ENCODE measurements at regions not wholly inside any gene's neighbourhood (a gene's known extent, or its start where the extent isn't known, plus 50 kb on each side); places are given as distances from the start of the nearest gene placed in this dataset.

DNA sequence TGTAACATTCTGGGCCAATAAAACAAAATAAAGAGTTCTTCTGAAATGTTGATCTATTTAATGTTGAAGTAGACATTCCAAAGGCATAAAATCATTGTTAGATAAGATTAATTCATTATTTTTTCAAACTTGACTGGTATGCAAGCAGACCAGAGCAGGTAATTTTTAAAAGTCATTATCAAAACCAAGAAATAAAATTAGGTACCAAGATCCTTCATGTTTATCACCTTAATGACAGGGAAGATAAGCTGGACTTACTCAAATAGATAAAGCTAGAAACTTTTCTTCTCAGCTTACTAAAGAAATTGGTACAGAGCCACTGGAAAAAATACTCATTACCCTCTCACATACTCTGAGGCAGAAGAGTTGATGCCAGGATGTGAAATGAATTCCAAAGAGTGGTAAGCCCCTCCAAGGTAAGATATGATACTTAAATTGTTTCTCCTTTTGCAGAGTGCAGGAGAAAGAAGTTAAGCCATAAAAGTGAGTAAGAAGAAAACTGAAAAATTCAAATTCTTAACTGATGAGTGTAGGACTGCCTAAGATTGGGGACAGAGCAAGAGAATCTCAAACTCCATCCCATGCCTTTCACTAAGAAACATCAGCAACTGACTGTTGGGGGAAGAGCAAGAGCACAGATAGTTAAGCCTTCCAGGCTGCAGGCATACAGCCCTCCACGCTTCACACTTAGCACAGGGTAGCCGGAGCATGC is 111.9 kb downstream of the SLC41A2 start:
- DNase-seq (ENCODE audit: low read depth, low spot score), result no peak
- H3K4me3 ChIP-seq (replicated peaks in 1 of 3; ENCODE audit: insufficient read depth in 1 of 3, low read depth in 1 of 3, low read length in 3 of 3), result no peak overlapping the region
- no peak for TF ChIP-seq JUN (IDR thresholded peaks at IDR 0.05; ENCODE audit: borderline replicate concordance, insufficient read depth, insufficient read length, low read depth)
- TF ChIP-seq POLR2AphosphoS5 (IDR thresholded peaks at IDR 0.05; ENCODE audit: insufficient read depth, low read depth, low read length), result no peak
- TF ChIP-seq, protein P1, sequence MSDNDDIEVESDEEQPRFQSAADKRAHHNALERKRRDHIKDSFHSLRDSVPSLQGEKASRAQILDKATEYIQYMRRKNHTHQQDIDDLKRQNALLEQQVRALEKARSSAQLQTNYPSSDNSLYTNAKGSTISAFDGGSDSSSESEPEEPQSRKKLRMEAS (IDR thresholded peaks at IDR 0.05; ENCODE audit: insufficient read depth, insufficient read length), result no peak
- no peak for TF ChIP-seq MYC (IDR thresholded peaks at IDR 0.05; ENCODE audit: low read depth, low read length)
- TF ChIP-seq, protein P2, sequence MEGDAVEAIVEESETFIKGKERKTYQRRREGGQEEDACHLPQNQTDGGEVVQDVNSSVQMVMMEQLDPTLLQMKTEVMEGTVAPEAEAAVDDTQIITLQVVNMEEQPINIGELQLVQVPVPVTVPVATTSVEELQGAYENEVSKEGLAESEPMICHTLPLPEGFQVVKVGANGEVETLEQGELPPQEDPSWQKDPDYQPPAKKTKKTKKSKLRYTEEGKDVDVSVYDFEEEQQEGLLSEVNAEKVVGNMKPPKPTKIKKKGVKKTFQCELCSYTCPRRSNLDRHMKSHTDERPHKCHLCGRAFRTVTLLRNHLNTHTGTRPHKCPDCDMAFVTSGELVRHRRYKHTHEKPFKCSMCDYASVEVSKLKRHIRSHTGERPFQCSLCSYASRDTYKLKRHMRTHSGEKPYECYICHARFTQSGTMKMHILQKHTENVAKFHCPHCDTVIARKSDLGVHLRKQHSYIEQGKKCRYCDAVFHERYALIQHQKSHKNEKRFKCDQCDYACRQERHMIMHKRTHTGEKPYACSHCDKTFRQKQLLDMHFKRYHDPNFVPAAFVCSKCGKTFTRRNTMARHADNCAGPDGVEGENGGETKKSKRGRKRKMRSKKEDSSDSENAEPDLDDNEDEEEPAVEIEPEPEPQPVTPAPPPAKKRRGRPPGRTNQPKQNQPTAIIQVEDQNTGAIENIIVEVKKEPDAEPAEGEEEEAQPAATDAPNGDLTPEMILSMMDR (IDR thresholded peaks at IDR 0.05; ENCODE audit: extremely low read depth in 1 of 2, insufficient read depth in 1 of 2, low read depth in 1 of 2, low read length in 2 of 2), result no peak
- TF ChIP-seq EZH2 (IDR thresholded peaks at IDR 0.05; ENCODE audit: borderline replicate concordance, low read depth, low read length, severe bottlenecking), result no peak
- TF ChIP-seq GATA2 (IDR thresholded peaks at IDR 0.05; ENCODE audit: insufficient read depth, insufficient read length, low read depth, low read length), result no peak
- no peak for TF ChIP-seq FOS (IDR thresholded peaks at IDR 0.05; ENCODE audit: borderline replicate concordance, insufficient read depth, low read length)
- no peak for TF ChIP-seq POLR2A (IDR thresholded peaks at IDR 0.05; ENCODE audit: low read depth, low read length)
- POLR2A ChIA-PET, result no interaction called here
- CTCF ChIA-PET, result no interaction called here
- intact Hi-C loops (cut with micrococcal nuclease) (no loop called here), dilution Hi-C loops (cut with MboI; ENCODE audit: extremely low pct_ligation_motif_present, low sequenced_read_pairs) (no loop called here)
- H3K4me1 ChIP-seq (ENCODE audit: control insufficient read depth, extremely low read depth, insufficient read depth, low read length), result no peaks in the 10 kb centered on the region
- H3K36me3 ChIP-seq (ENCODE audit: control insufficient read depth in 2 of 2, extremely low read depth in 1 of 2, insufficient read depth in 2 of 2, low read length in 2 of 2), result no peaks in the 10 kb centered on the region
- no peak overlapping the region for H3K4me2 ChIP-seq (ENCODE audit: insufficient read depth, low read length)
- no peaks in the 10 kb centered on the region for H3K9me3 ChIP-seq (replicated peaks; ENCODE audit: control insufficient read depth, insufficient read depth, low read length)
- H3K79me2 ChIP-seq (ENCODE audit: control insufficient read depth, insufficient read depth, low read length), result no peaks in the 10 kb centered on the region
- H3K9ac ChIP-seq (replicated peaks; ENCODE audit: extremely low read depth, insufficient read depth, low read length), result no peak overlapping the region
- H2AFZ ChIP-seq (ENCODE audit: low read depth, low read length), result no peak overlapping the region
- H3K9me1 ChIP-seq (replicated peaks; ENCODE audit: control insufficient read depth, extremely low read depth, insufficient read depth, low read length), result no peaks in the 10 kb centered on the region
- H4K20me1 ChIP-seq (replicated peaks; ENCODE audit: control insufficient read depth, extremely low read depth, insufficient read depth, low read length), result no peaks in the 10 kb centered on the region
- FAIRE-seq, result no peak
- no TSS peak for BruUV-seq (replicated peaks)
- no peak overlapping the region for H3K27ac ChIP-seq (ENCODE audit: insufficient read depth, low read depth, low read length)
- H3K27me3 ChIP-seq (ENCODE audit: control insufficient read depth in 2 of 2, insufficient read depth in 2 of 2, low read length in 2 of 2), result no peaks in the 10 kb centered on the region

All from endothelial cell of umbilical vein (primary cell).